SK-N-SH (cell line): ENCODE measurements at regions not wholly inside any gene's neighbourhood (a gene's known extent, or its start where the extent isn't known, plus 50 kb on each side); places are given as distances from the start of the nearest gene placed in this dataset.

Source experiments
- CHD2 ChIP-seq: fragments of 150-350 bp; IDR thresholded peaks from 2 replicates; pipeline ENCODE4 v1.6.1; 2018; ENCODE audit warnings: low read length; ENCODE audit not compliant: partially characterized antibody
- EZH2phosphoT487 ChIP-seq: fragments of 200-600 bp; sonication (generic); IDR thresholded peaks from 2 replicates; pipeline ENCODE4 v1.6.1; 2017; ENCODE audit warnings: low read depth, mixed run types, mild to moderate bottlenecking, antibody characterized with exemption, moderate library complexity, borderline replicate concordance
- FOSL2 ChIP-seq: IDR thresholded peaks from 2 replicates; pipeline ENCODE4 v1.4.0; 2012; ENCODE audit warnings: low read depth, mild to moderate bottlenecking, moderate library complexity, borderline replicate concordance
- GABPA ChIP-seq: IDR thresholded peaks from 2 replicates; pipeline ENCODE4 v1.4.0; 2012; ENCODE audit warnings: low read depth, mild to moderate bottlenecking
- IRF3 ChIP-seq: fragments of 150-350 bp; IDR thresholded peaks from 2 replicates; pipeline ENCODE4 v1.6.1; 2016; ENCODE audit warnings: mild to moderate bottlenecking, low read depth, low read length
- MXI1 ChIP-seq: IDR thresholded peaks from 2 replicates; pipeline ENCODE4 v1.6.1; 2012; ENCODE audit warnings: mild to moderate bottlenecking, low read depth, low read length, improper control_type of control experiment
- NFIC ChIP-seq: IDR thresholded peaks from 2 replicates; pipeline ENCODE4 v1.4.0; 2012; ENCODE audit warnings: borderline replicate concordance
- NRF1 ChIP-seq: IDR thresholded peaks from 2 replicates; pipeline ENCODE4 v1.6.1; 2012; ENCODE audit warnings: low read depth, mild to moderate bottlenecking, low read length
- POLR2AphosphoS5 ChIP-seq: IDR thresholded peaks from 2 replicates; pipeline ENCODE4 v1.6.1; 2012; ENCODE audit warnings: low read depth, low read length
- RAD21 ChIP-seq: IDR thresholded peaks from 2 replicates; pipeline ENCODE4 v1.6.1; 2012; ENCODE audit warnings: mild to moderate bottlenecking, low read length
- RCOR1 ChIP-seq: fragments of 150-350 bp; IDR thresholded peaks from 2 replicates; pipeline ENCODE4 v1.6.1; 2017; ENCODE audit warnings: antibody characterized with exemption, low read length
- REST ChIP-seq: IDR thresholded peaks from 2 replicates; pipeline ENCODE4 v1.6.1; 2012; ENCODE audit warnings: mild to moderate bottlenecking, low read depth, low read length, moderate library complexity
- RFX5 ChIP-seq: IDR thresholded peaks from 2 replicates; pipeline ENCODE4 v1.6.1; 2012; ENCODE audit warnings: mild to moderate bottlenecking, improper control_type of control experiment, low read length
- RXRA ChIP-seq: IDR thresholded peaks from 2 replicates; pipeline ENCODE4 v1.4.0; 2012; ENCODE audit warnings: low read depth, mild to moderate bottlenecking, borderline replicate concordance
- SIN3A ChIP-seq: IDR thresholded peaks from 2 replicates; pipeline ENCODE4 v1.6.1; 2012; ENCODE audit warnings: low read depth, mild to moderate bottlenecking, low read length, moderate library complexity, borderline replicate concordance
- TAF1 ChIP-seq: IDR thresholded peaks from 2 replicates; pipeline ENCODE4 v1.6.1; 2012; ENCODE audit warnings: low read depth, mild to moderate bottlenecking, low read length, moderate library complexity, borderline replicate concordance
- TCF12 ChIP-seq: IDR thresholded peaks from 2 replicates; pipeline ENCODE4 v1.4.0; 2012
- USF1 ChIP-seq: IDR thresholded peaks from 2 replicates; pipeline ENCODE4 v1.4.0; 2012; ENCODE audit warnings: low read depth, borderline replicate concordance
- TF ChIP-seq, protein P1 (sequence below): fragments of 200-600 bp; sonication (generic); IDR thresholded peaks from 2 replicates; pipeline ENCODE4 v1.6.1; 2017; ENCODE audit warnings: antibody characterized with exemption, mild to moderate bottlenecking, moderate library complexity

GRCh38 chr17:77476931-77477805, 336.4 kb downstream of the SEC14L1 start (continued):
- TF ChIP-seq, protein P1, sequence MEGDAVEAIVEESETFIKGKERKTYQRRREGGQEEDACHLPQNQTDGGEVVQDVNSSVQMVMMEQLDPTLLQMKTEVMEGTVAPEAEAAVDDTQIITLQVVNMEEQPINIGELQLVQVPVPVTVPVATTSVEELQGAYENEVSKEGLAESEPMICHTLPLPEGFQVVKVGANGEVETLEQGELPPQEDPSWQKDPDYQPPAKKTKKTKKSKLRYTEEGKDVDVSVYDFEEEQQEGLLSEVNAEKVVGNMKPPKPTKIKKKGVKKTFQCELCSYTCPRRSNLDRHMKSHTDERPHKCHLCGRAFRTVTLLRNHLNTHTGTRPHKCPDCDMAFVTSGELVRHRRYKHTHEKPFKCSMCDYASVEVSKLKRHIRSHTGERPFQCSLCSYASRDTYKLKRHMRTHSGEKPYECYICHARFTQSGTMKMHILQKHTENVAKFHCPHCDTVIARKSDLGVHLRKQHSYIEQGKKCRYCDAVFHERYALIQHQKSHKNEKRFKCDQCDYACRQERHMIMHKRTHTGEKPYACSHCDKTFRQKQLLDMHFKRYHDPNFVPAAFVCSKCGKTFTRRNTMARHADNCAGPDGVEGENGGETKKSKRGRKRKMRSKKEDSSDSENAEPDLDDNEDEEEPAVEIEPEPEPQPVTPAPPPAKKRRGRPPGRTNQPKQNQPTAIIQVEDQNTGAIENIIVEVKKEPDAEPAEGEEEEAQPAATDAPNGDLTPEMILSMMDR = no peak
- TF ChIP-seq TAF1 (peak; percentile 47; the same call in 1 of the 2 replicates), USF1 (no peak), TCF12 (peak; percentile 83), RAD21 (peak; percentile 34; the same call in 1 of the 2 replicates), FOSL2 (no peak; the same call in 1 of the 2 replicates), CHD2 (peak; percentile 39), IRF3 (no peak), EZH2phosphoT487 (no peak), RCOR1 (peak; percentile 90), MXI1 (peak; percentile 87), GABPA (no peak), REST (peak; percentile 47; the same call in 1 of the 2 replicates), NFIC (no peak; the same call in 1 of the 2 replicates), SIN3A (peak; percentile 81; the same call in 1 of the 2 replicates), RFX5 (no peak), RXRA (no peak), NRF1 (no peak), POLR2AphosphoS5 (no peak; the same call in 1 of the 2 replicates)
